SJSA1 (cell line): ENCODE measurements at regions not wholly inside any gene's neighbourhood (a gene's known extent, or its start where the extent isn't known, plus 50 kb on each side); places are given as distances from the start of the nearest gene placed in this dataset.
"Not testable (repeated sequence)": the region's sequence is repeated elsewhere in the genome, so short reads cannot be mapped to it uniquely, and the experiment has no call there.

ENCODE experiments used
- DNase-seq, 2 experiments: peaks; one replicate each; pipeline ENCODE4 v3.0.0-alpha.2; 2015 to 2020; ENCODE audit warnings: low spot score in 2 of 2, low read depth in 1 of 2
- H3K27ac ChIP-seq: fragments of 250-450 bp; sonication (Bioruptor Pico); 2 replicates; pipeline ENCODE4 v1.5.1; 2020; ENCODE audit warnings: mild to moderate bottlenecking, moderate library complexity
- H3K27me3 ChIP-seq: fragments of 250-450 bp; sonication (Bioruptor Pico); replicated peaks from 2 replicates; pipeline ENCODE4 v1.5.1; 2020; ENCODE audit warnings: mild to moderate bottlenecking, moderate library complexity
- H3K36me3 ChIP-seq: fragments of 250-450 bp; sonication (Bioruptor Pico); 2 replicates; pipeline ENCODE4 v1.5.1; 2020; ENCODE audit warnings: mild to moderate bottlenecking
- H3K4me1 ChIP-seq: fragments of 250-450 bp; sonication (Bioruptor Pico); replicated peaks from 2 replicates; pipeline ENCODE4 v1.6.1; 2021; ENCODE audit warnings: mild to moderate bottlenecking
- H3K4me3 ChIP-seq: fragments of 250-450 bp; sonication (Bioruptor Pico); 2 replicates; pipeline ENCODE4 v1.5.1; 2020; ENCODE audit warnings: mild to moderate bottlenecking
- H3K9me3 ChIP-seq: fragments of 250-450 bp; sonication (Bioruptor Pico); replicated peaks from 2 replicates; pipeline ENCODE4 v1.5.1; 2020; ENCODE audit warnings: mild to moderate bottlenecking

- DNase-seq = no peak
- no peaks in the 10 kb centered on the region for H3K9me3 ChIP-seq
- no peaks in the 10 kb centered on the region for H3K36me3 ChIP-seq
- H3K27ac ChIP-seq = no peak overlapping the region
- 0 out of 2 replicates have a peak, but pooled peaks cover 9% of the 10 kb centered on the region for H3K4me1 ChIP-seq
- H3K27me3 ChIP-seq = no peaks in the 10 kb centered on the region
- H3K4me3 ChIP-seq = no peak overlapping the region
Measured at GRCh38 chr3:105958237-105959000, 89.6 kb upstream of the CBLB start.

- DNase-seq = no peak
- H3K9me3 ChIP-seq = no peaks in the 10 kb centered on the region
- H3K4me3 ChIP-seq = no peak overlapping the region
Measured at GRCh38 chr3:105959851-105960250, 91.0 kb upstream of the CBLB start.

GRCh38 chr3:105960381-105960780 is 91.6 kb upstream of the CBLB start:
- no peaks in the 10 kb centered on the region for H3K27me3 ChIP-seq
- no peaks in the 10 kb centered on the region for H3K36me3 ChIP-seq
- H3K27ac ChIP-seq = no peak overlapping the region
- 0 out of 2 replicates have a peak, but pooled peaks cover 9% of the 10 kb centered on the region for H3K4me1 ChIP-seq
- H3K4me3 ChIP-seq = no peak overlapping the region
- DNase-seq = no peak
- H3K9me3 ChIP-seq = no peaks in the 10 kb centered on the region

More at GRCh38 chr3:105959851-105960250, 91.0 kb upstream of the CBLB start:
- no peaks in the 10 kb centered on the region for H3K27me3 ChIP-seq
- no peaks in the 10 kb centered on the region for H3K36me3 ChIP-seq
- no peak overlapping the region for H3K27ac ChIP-seq
- 0 out of 2 replicates have a peak, but pooled peaks cover 9% of the 10 kb centered on the region for H3K4me1 ChIP-seq

- H3K27me3 ChIP-seq = no peaks in the 10 kb centered on the region
- no peaks in the 10 kb centered on the region for H3K36me3 ChIP-seq
- H3K4me1 ChIP-seq = 0 out of 2 replicates have a peak, but pooled peaks cover 3% of the 10 kb centered on the region
- no peak overlapping the region for H3K27ac ChIP-seq
- DNase-seq = no peak
- H3K9me3 ChIP-seq = 0 out of 2 replicates have a peak, but pooled peaks cover 2% of the 10 kb centered on the region
- no peak overlapping the region for H3K4me3 ChIP-seq
Measured at GRCh38 chr3:105963161-105963560, 94.3 kb upstream of the CBLB start.

GRCh38 chr3:105965384-105965783 is 96.6 kb upstream of the CBLB start:
- 0 out of 2 replicates have a peak, but pooled peaks cover 2% of the 10 kb centered on the region for H3K9me3 ChIP-seq
- H3K27me3 ChIP-seq = no peaks in the 10 kb centered on the region
- H3K4me3 ChIP-seq = no peak overlapping the region
- DNase-seq = no peak
- no peak overlapping the region for H3K27ac ChIP-seq
- no peaks in the 10 kb centered on the region for H3K36me3 ChIP-seq
- 0 out of 2 replicates have a peak, but pooled peaks cover 3% of the 10 kb centered on the region for H3K4me1 ChIP-seq

GRCh38 chr3:105967117-105967516 is 98.3 kb upstream of the CBLB start:
- no peak overlapping the region for H3K4me3 ChIP-seq
- DNase-seq = no peak
- no peaks in the 10 kb centered on the region for H3K27me3 ChIP-seq
- no peak overlapping the region for H3K27ac ChIP-seq
- no peaks in the 10 kb centered on the region for H3K36me3 ChIP-seq
- H3K4me1 ChIP-seq = 0 out of 2 replicates have a peak, but pooled peaks cover 3% of the 10 kb centered on the region
- H3K9me3 ChIP-seq = 0 out of 2 replicates have a peak, but pooled peaks cover 2% of the 10 kb centered on the region

- no peaks in the 10 kb centered on the region for H3K36me3 ChIP-seq
- no peaks in the 10 kb centered on the region for H3K4me1 ChIP-seq
- H3K9me3 ChIP-seq = 0 out of 2 replicates have a peak, but pooled peaks cover 2% of the 10 kb centered on the region
- DNase-seq = no peak
- no peaks in the 10 kb centered on the region for H3K27me3 ChIP-seq
- no peak overlapping the region for H3K27ac ChIP-seq
- no peak overlapping the region for H3K4me3 ChIP-seq
Measured at GRCh38 chr3:105970283-105970682, 101.5 kb upstream of the CBLB start.

GRCh38 chr3:105972069-105972468 is 103.3 kb upstream of the CBLB start:
- H3K36me3 ChIP-seq = no peaks in the 10 kb centered on the region
- H3K27ac ChIP-seq = no peak overlapping the region
- no peak overlapping the region for H3K4me3 ChIP-seq
- no peaks in the 10 kb centered on the region for H3K27me3 ChIP-seq
- 0 out of 2 replicates have a peak, but pooled peaks cover 2% of the 10 kb centered on the region for H3K9me3 ChIP-seq
- H3K4me1 ChIP-seq = no peaks in the 10 kb centered on the region
- DNase-seq = no peak

- no peak overlapping the region for H3K4me3 ChIP-seq
- no peaks in the 10 kb centered on the region for H3K9me3 ChIP-seq
- no peaks in the 10 kb centered on the region for H3K27me3 ChIP-seq
- no peak for DNase-seq
- no peak overlapping the region for H3K27ac ChIP-seq
- no peaks in the 10 kb centered on the region for H3K36me3 ChIP-seq
- H3K4me1 ChIP-seq = no peaks in the 10 kb centered on the region
Measured at GRCh38 chr3:105974381-105974780, 105.6 kb upstream of the CBLB start.

- Histone ChIP-seq H3K4me1 (no peaks in the 10 kb centered on the region), H3K27ac (no peak overlapping the region), H3K4me3 (no peak overlapping the region), H3K36me3 (no peaks in the 10 kb centered on the region), H3K27me3 (no peaks in the 10 kb centered on the region), H3K9me3 (no peaks in the 10 kb centered on the region)
- DNase-seq = no peak
Measured at GRCh38 chr3:105976196-105976595, 107.4 kb upstream of the CBLB start.

- Histone ChIP-seq H3K4me3 (no peak overlapping the region), H3K27ac (no peak overlapping the region), H3K9me3 (no peaks in the 10 kb centered on the region), H3K36me3 (no peaks in the 10 kb centered on the region), H3K27me3 (no peaks in the 10 kb centered on the region), H3K4me1 (no peaks in the 10 kb centered on the region)
- DNase-seq = no peak
Measured at GRCh38 chr3:105979961-105980360, 111.1 kb upstream of the CBLB start.

GRCh38 chr3:105982207-105982606 is 113.4 kb upstream of the CBLB start:
- H3K36me3 ChIP-seq = no peaks in the 10 kb centered on the region
- H3K4me1 ChIP-seq = no peaks in the 10 kb centered on the region
- no peaks in the 10 kb centered on the region for H3K27me3 ChIP-seq
- no peak for DNase-seq
- H3K27ac ChIP-seq = no peak overlapping the region
- no peak overlapping the region for H3K4me3 ChIP-seq
- no peaks in the 10 kb centered on the region for H3K9me3 ChIP-seq

GRCh38 chr3:105984837-105985236 is 116.0 kb upstream of the CBLB start:
- Histone ChIP-seq H3K27ac (no peak overlapping the region), H3K4me1 (no peaks in the 10 kb centered on the region), H3K4me3 (no peak overlapping the region), H3K9me3 (no peaks in the 10 kb centered on the region), H3K27me3 (no peaks in the 10 kb centered on the region), H3K36me3 (no peaks in the 10 kb centered on the region)
- DNase-seq = no peak

GRCh38 chr3:105986343-105986742 is 117.5 kb upstream of the CBLB start:
- not testable (repeated sequence) for H3K36me3 ChIP-seq, H3K4me1 ChIP-seq, H3K9me3 ChIP-seq, H3K4me3 ChIP-seq, H3K27me3 ChIP-seq, DNase-seq, H3K27ac ChIP-seq
